ENCODE measurements at regions not wholly inside any gene's neighbourhood (a gene's known extent, or its start where the extent isn't known, plus 50 kb on each side); places are given as distances from the start of the nearest gene placed in this dataset.

GRCh38 chr13:83298617-83299016 is 583.7 kb downstream of the SLITRK1 start:
- ATAC-seq (ENCODE audit: low read depth) (no peak), DNase-seq (no peak)
- Histone ChIP-seq H3K4me1 (ENCODE audit: control insufficient read depth in 2 of 2, insufficient read depth in 2 of 2, low read length in 2 of 2) (no peaks in the 10 kb centered on the region), H3K79me2 (ENCODE audit: control insufficient read depth, insufficient read depth, low read length) (no peaks in the 10 kb centered on the region), H3K4me3 (ENCODE audit: control extremely low read depth in 1 of 5, extremely low read depth in 1 of 5, insufficient read depth in 1 of 5, low read depth in 2 of 5, low read length in 4 of 5) (no peak overlapping the region), H4K20me1 (ENCODE audit: control insufficient read depth, insufficient read depth, low read length, poor library complexity, severe bottlenecking) (no peaks in the 10 kb centered on the region), H2AFZ (ENCODE audit: insufficient read depth, low read depth, low read length, poor library complexity, severe bottlenecking) (no peak overlapping the region), H3K27me3 (replicated peaks in 1 of 4; ENCODE audit: control extremely low read depth in 1 of 4, control insufficient read depth in 3 of 4, insufficient read depth in 4 of 4, low read length in 3 of 4) (no peaks in the 10 kb centered on the region), H3K36me3 (replicated peaks in 1 of 2; ENCODE audit: control extremely low read depth in 1 of 2, control insufficient read depth in 1 of 2, extremely low read depth in 1 of 2, insufficient read depth in 2 of 2, low read length in 1 of 2) (no peaks in the 10 kb centered on the region), H3K9me3 (ENCODE audit: control extremely low read depth in 1 of 3, control insufficient read depth in 2 of 3, insufficient read depth in 1 of 3, low read length in 2 of 3) (peaks cover 0 to 1% (median 0%) of the 10 kb centered on the region in 3 donors), H3K9ac (ENCODE audit: low read length) (no peak overlapping the region), H3K27ac (ENCODE audit: low read length in 2 of 2) (no peak overlapping the region), H3K4me2 (replicated peaks; ENCODE audit: low read depth, low read length, poor library complexity, severe bottlenecking) (no peak overlapping the region)
- Mint-ChIP-seq H3K27me3 (no peaks in the 10 kb centered on the region), H3K4me3 (no peak overlapping the region), H3K27ac (no peak overlapping the region), H3K4me1 (no peaks in the 10 kb centered on the region), H3K9me3 (ENCODE audit: insufficient read depth) (peaks cover 9% of the 10 kb centered on the region)
- TF ChIP-seq EZH2 (IDR thresholded peaks at IDR 0.05; ENCODE audit: borderline replicate concordance, insufficient read depth, low read depth, low read length, poor library complexity, severe bottlenecking) (no peak), CTCF (IDR thresholded peaks at IDR 0.05) (no peak)
- intact Hi-C loops (cut with micrococcal nuclease) = no loop called here
- no CpG with 5 or more reads among the region's 1 CpG for WGBS (ENCODE audit: insufficient coverage)
- CTCF ChIA-PET = no interaction called here
- POLR2A ChIA-PET = no interaction called here

GRCh38 chr13:83297586-83298290 is 584.5 kb downstream of the SLITRK1 start:
- ChIA-PET POLR2A (no interaction called here), CTCF (no interaction called here)
- ATAC-seq (ENCODE audit: low read depth) (no peak), DNase-seq (no peak)
- Histone ChIP-seq H3K79me2 (ENCODE audit: control insufficient read depth, insufficient read depth, low read length) (no peaks in the 10 kb centered on the region), H2AFZ (ENCODE audit: insufficient read depth, low read depth, low read length, poor library complexity, severe bottlenecking) (no peak overlapping the region), H3K27me3 (replicated peaks in 1 of 4; ENCODE audit: control extremely low read depth in 1 of 4, control insufficient read depth in 3 of 4, insufficient read depth in 4 of 4, low read length in 3 of 4) (no peaks in the 10 kb centered on the region), H3K36me3 (replicated peaks in 1 of 2; ENCODE audit: control extremely low read depth in 1 of 2, control insufficient read depth in 1 of 2, extremely low read depth in 1 of 2, insufficient read depth in 2 of 2, low read length in 1 of 2) (no peaks in the 10 kb centered on the region), H3K27ac (ENCODE audit: low read length in 2 of 2) (no peak overlapping the region), H3K4me3 (ENCODE audit: control extremely low read depth in 1 of 5, extremely low read depth in 1 of 5, insufficient read depth in 1 of 5, low read depth in 2 of 5, low read length in 4 of 5) (no peak overlapping the region), H3K9me3 (ENCODE audit: control extremely low read depth in 1 of 3, control insufficient read depth in 2 of 3, insufficient read depth in 1 of 3, low read length in 2 of 3) (peaks cover 0 to 1% (median 0%) of the 10 kb centered on the region in 3 donors), H3K4me1 (ENCODE audit: control insufficient read depth in 2 of 2, insufficient read depth in 2 of 2, low read length in 2 of 2) (no peaks in the 10 kb centered on the region), H3K4me2 (replicated peaks; ENCODE audit: low read depth, low read length, poor library complexity, severe bottlenecking) (no peak overlapping the region), H3K9ac (ENCODE audit: low read length) (no peak overlapping the region), H4K20me1 (ENCODE audit: control insufficient read depth, insufficient read depth, low read length, poor library complexity, severe bottlenecking) (no peaks in the 10 kb centered on the region)
- WGBS (ENCODE audit: insufficient coverage) = 98% methylated on average over 6 of the region's 8 CpGs
- Mint-ChIP-seq H3K27me3 (no peaks in the 10 kb centered on the region), H3K4me1 (no peaks in the 10 kb centered on the region), H3K27ac (no peak overlapping the region), H3K9me3 (ENCODE audit: insufficient read depth) (peaks cover 13% of the 10 kb centered on the region), H3K4me3 (no peak overlapping the region)
- intact Hi-C loops (cut with micrococcal nuclease) = no loop called here
- no peak for TF ChIP-seq EZH2 (IDR thresholded peaks at IDR 0.05; ENCODE audit: borderline replicate concordance, insufficient read depth, low read depth, low read length, poor library complexity, severe bottlenecking)
- no peak for TF ChIP-seq CTCF (IDR thresholded peaks at IDR 0.05)
